IMR-90 (cell line): ENCODE measurements at regions not wholly inside any gene's neighbourhood (a gene's known extent, or its start where the extent isn't known, plus 50 kb on each side); places are given as distances from the start of the nearest gene placed in this dataset.

Experiments used
- ATAC-seq: fragments of 200-7000 bp; cut with Tn5 transposase; 2 replicates; pipeline ENCODE4 v1.9.1; 2020; ENCODE audit warnings: low read depth, mild to moderate bottlenecking, moderate library complexity
- BruUV-seq: library from RNA; stranded (reverse); fragments of 400-500 nt; replicated peaks from 2 replicates; lab custom pipeline; 2021; lab: Mats Ljungman, UMichigan
- CTCF ChIA-PET: fragments of 300-600 bp; formaldehyde crosslinking; extraction: SDS; loops from one replicate; lab custom pipeline; 2021; ENCODE audit warnings: antibody characterized with exemption; lab: Yijun Ruan, JAX
- POLR2A ChIA-PET: fragments of 300-600 bp; sonication (Branson Sonifier 250); formaldehyde crosslinking; loops from one replicate; lab custom pipeline; 2022; ENCODE audit warnings: antibody characterized with exemption; ENCODE audit not compliant: unreplicated experiment; lab: Charles Lee
- DNase-seq: peaks from one replicate; pipeline ENCODE4 v3.0.0; 2013
- H2AFZ ChIP-seq: replicated peaks from 2 replicates; pipeline ENCODE3; 2013; ENCODE audit warnings: low read length, mild to moderate bottlenecking; ENCODE audit not compliant: poor library complexity
- H2AK5ac ChIP-seq: 2 replicates; pipeline ENCODE4 v1.6.1; 2013; ENCODE audit warnings: low read depth, low read length, inconsistent platforms
- H2AK9ac ChIP-seq: replicated peaks from 2 replicates; pipeline ENCODE3; 2013; ENCODE audit warnings: mild to moderate bottlenecking, low read depth, low read length, moderate library complexity; ENCODE audit not compliant: poor library complexity
- H2BK120ac ChIP-seq: 2 replicates; pipeline ENCODE4 v1.6.1; 2013; ENCODE audit warnings: low read depth, low read length, inconsistent platforms
- H2BK15ac ChIP-seq: 3 replicates; pipeline ENCODE4 v1.6.1; 2013; ENCODE audit warnings: low read depth, low read length, inconsistent platforms
- H2BK20ac ChIP-seq: 2 replicates; pipeline ENCODE4 v1.6.1; 2013; ENCODE audit warnings: low read depth, mild to moderate bottlenecking, inconsistent platforms, low read length, moderate library complexity
- H2BK5ac ChIP-seq: 2 replicates; pipeline ENCODE4 v1.6.1; 2013; ENCODE audit warnings: mild to moderate bottlenecking, low read depth, low read length, inconsistent platforms; ENCODE audit not compliant: poor library complexity, severe bottlenecking
- H3K14ac ChIP-seq: replicated peaks from 2 replicates; pipeline ENCODE4 v1.6.1; 2013; ENCODE audit warnings: low read depth, low read length, inconsistent platforms
- H3K18ac ChIP-seq: 2 replicates; pipeline ENCODE4 v1.6.1; 2013; ENCODE audit warnings: low read depth, low read length, control low read depth
- H3K23ac ChIP-seq: 2 replicates; pipeline ENCODE4 v1.6.1; 2013; ENCODE audit warnings: low read depth, low read length, inconsistent platforms
- H3K27ac ChIP-seq: 2 replicates; pipeline ENCODE4 v1.5.1; 2013; ENCODE audit warnings: mild to moderate bottlenecking, control low read depth, low read length; ENCODE audit not compliant: insufficient read depth
- H3K27me3 ChIP-seq: 2 replicates; pipeline ENCODE4 v1.6.1; 2013; ENCODE audit warnings: low read length; ENCODE audit not compliant: control insufficient read depth, insufficient read depth
- H3K36me3 ChIP-seq: 2 replicates; pipeline ENCODE4 v1.6.1; 2013; ENCODE audit warnings: low read length, mixed read lengths; ENCODE audit not compliant: control insufficient read depth, insufficient read depth
- H3K4ac ChIP-seq: 2 replicates; pipeline ENCODE4 v1.6.1; 2013; ENCODE audit warnings: low read depth, low read length, inconsistent platforms
- H3K4me1 ChIP-seq: 2 replicates; pipeline ENCODE4 v1.6.1; 2013; ENCODE audit warnings: low read length, mixed read lengths; ENCODE audit not compliant: control insufficient read depth, insufficient read depth
- H3K4me2 ChIP-seq: 2 replicates; pipeline ENCODE4 v1.6.1; 2013; ENCODE audit warnings: low read depth, mild to moderate bottlenecking, control low read depth, low read length, moderate library complexity
- H3K4me3 ChIP-seq: 2 replicates; pipeline ENCODE4 v1.5.1; 2013; ENCODE audit warnings: low read depth, mild to moderate bottlenecking, control low read depth, low read length, moderate library complexity; ENCODE audit not compliant: insufficient read depth
- H3K56ac ChIP-seq: 2 replicates; pipeline ENCODE4 v1.6.1; 2013; ENCODE audit warnings: low read length, inconsistent platforms; ENCODE audit not compliant: insufficient read depth; ENCODE audit errors: extremely low read depth
- H3K79me1 ChIP-seq, 2 experiments: 2 replicates each; pipeline ENCODE4 v1.6.1; 2013; ENCODE audit warnings: low read length in 2 of 2, inconsistent platforms in 1 of 2, low read depth in 1 of 2
- H3K9ac ChIP-seq: 2 replicates; pipeline ENCODE4 v1.6.1; 2013; ENCODE audit warnings: low read depth, low read length, control low read depth
- H3K9me1 ChIP-seq: 2 replicates; pipeline ENCODE4 v1.6.1; 2013; ENCODE audit warnings: low read length, inconsistent platforms; ENCODE audit not compliant: insufficient read depth
- H3K9me3 ChIP-seq: 2 replicates; pipeline ENCODE4 v1.6.1; 2013; ENCODE audit warnings: low read length; ENCODE audit not compliant: control insufficient read depth, insufficient read depth
- H4K20me1 ChIP-seq: 2 replicates; pipeline ENCODE4 v1.6.1; 2013; ENCODE audit warnings: low read length, inconsistent platforms; ENCODE audit not compliant: insufficient read depth
- H4K5ac ChIP-seq: 2 replicates; pipeline ENCODE4 v1.6.1; 2013; ENCODE audit warnings: mild to moderate bottlenecking, low read depth, low read length, control low read depth
- H4K8ac ChIP-seq, 2 experiments: 2 replicates each; pipeline ENCODE4 v1.6.1; 2013; ENCODE audit warnings: low read depth in 2 of 2, low read length in 2 of 2, control low read depth in 1 of 2, inconsistent platforms in 1 of 2
- H4K91ac ChIP-seq: 2 replicates; pipeline ENCODE4 v1.6.1; 2013; ENCODE audit warnings: low read depth, low read length, inconsistent platforms; ENCODE audit not compliant: insufficient read depth
- BHLHE40 ChIP-seq: fragments of 150-350 bp; IDR thresholded peaks from 2 replicates; pipeline ENCODE4 v1.6.1; 2016; ENCODE audit warnings: mild to moderate bottlenecking, low read depth, low read length
- CHD1 ChIP-seq: IDR thresholded peaks from 2 replicates; pipeline ENCODE4 v1.6.1; 2012; ENCODE audit warnings: low read depth, low read length, improper control_type of control experiment
- FOS ChIP-seq: fragments of 150-350 bp; IDR thresholded peaks from 2 replicates; pipeline ENCODE4 v1.6.1; 2016; ENCODE audit warnings: low read depth, low read length
- MAFK ChIP-seq: IDR thresholded peaks from 2 replicates; pipeline ENCODE4 v1.6.1; 2012; ENCODE audit warnings: low read depth, low read length, improper control_type of control experiment
- MAZ ChIP-seq: IDR thresholded peaks from 2 replicates; pipeline ENCODE4 v1.6.1; 2012; ENCODE audit warnings: low read depth, mild to moderate bottlenecking, low read length, improper control_type of control experiment, moderate library complexity, borderline replicate concordance
- MXI1 ChIP-seq: IDR thresholded peaks from 2 replicates; pipeline ENCODE4 v1.6.1; 2012; ENCODE audit warnings: low read depth, mild to moderate bottlenecking, low read length, moderate library complexity, borderline replicate concordance
- NFE2L2 ChIP-seq: fragments of 150-350 bp; IDR thresholded peaks from 2 replicates; pipeline ENCODE4 v1.6.1; 2016; ENCODE audit warnings: low read depth, mild to moderate bottlenecking, low read length
- POLR2A ChIP-seq: IDR thresholded peaks from 2 replicates; pipeline ENCODE4 v1.6.1; 2012; ENCODE audit warnings: mild to moderate bottlenecking, low read depth, low read length
- RAD21 ChIP-seq: IDR thresholded peaks from 2 replicates; pipeline ENCODE4 v1.6.1; 2012; ENCODE audit warnings: low read length, improper control_type of control experiment
- RCOR1 ChIP-seq: IDR thresholded peaks from 2 replicates; pipeline ENCODE4 v1.6.1; 2012; ENCODE audit warnings: mild to moderate bottlenecking, low read length, improper control_type of control experiment; ENCODE audit not compliant: insufficient replicate concordance
- RFX5 ChIP-seq: IDR thresholded peaks from 2 replicates; pipeline ENCODE4 v1.8.0; 2012; ENCODE audit warnings: low read depth, mild to moderate bottlenecking, low read length, moderate library complexity
- SMC3 ChIP-seq: fragments of 150-350 bp; IDR thresholded peaks from 2 replicates; pipeline ENCODE4 v1.6.1; 2016; ENCODE audit warnings: low read depth, mild to moderate bottlenecking, antibody characterized with exemption, low read length, moderate library complexity
- USF2 ChIP-seq: fragments of 150-350 bp; IDR thresholded peaks from 2 replicates; pipeline ENCODE4 v1.6.1; 2017; ENCODE audit warnings: mild to moderate bottlenecking, antibody characterized with exemption, low read length, low read depth
- WGBS, 2 experiments: methylation state at CpG; one replicate each; pipeline versions ENCODE4 v1.1.5 to v1.1.7; 2013; ENCODE audit warnings: missing lambda C conversion rate in 2 of 2; ENCODE audit not compliant: insufficient read length in 1 of 2; ENCODE audit errors: extremely low coverage in 2 of 2; 5-methylcytosine and 5-hydroxymethylcytosine counted together
- dilution Hi-C: fragments of 300-500 bp; cut with HindIII; formaldehyde crosslinking; loops from one replicate; pipeline ENCODE4 v1.14.3; 2018; ENCODE audit warnings: low sequenced_read_pairs; ENCODE audit not compliant: unreplicated experiment
- in situ Hi-C: fragments of 300-500 bp; cut with MboI; formaldehyde crosslinking; loops from 3 replicates; pipeline ENCODE4 v1.14.3; 2019; ENCODE audit warnings: low sequenced_read_pairs, inconsistent platforms, mixed read lengths
- intact Hi-C: fragments of 100-400 bp; cut with micrococcal nuclease; formaldehyde crosslinking; loops from 2 replicates; pipeline ENCODE4 v1.10.0; 2022
- TF ChIP-seq, protein P1 (sequence below): conservative IDR thresholded peaks from 2 replicates; pipeline ENCODE4 v1.5.1; 2012; ENCODE audit warnings: mild to moderate bottlenecking, low read depth, low read length, improper control_type of control experiment
- TF ChIP-seq, protein P2 (sequence below): fragments of 150-350 bp; IDR thresholded peaks from 2 replicates; pipeline ENCODE4 v1.6.1; 2016; ENCODE audit warnings: low read depth, mild to moderate bottlenecking, low read length, moderate library complexity, borderline replicate concordance

GRCh38 chr11:14577835-14578529 is 57.8 kb upstream of the PSMA1 start:
- Histone ChIP-seq H4K91ac (no peak overlapping the region), H3K36me3 (no peaks in the 10 kb centered on the region), H3K9me3 (no peaks in the 10 kb centered on the region), H2AK5ac (no peak overlapping the region), H2BK20ac (no peak overlapping the region), H3K27ac (no peak overlapping the region), H4K5ac (no peak overlapping the region), H4K20me1 (no peaks in the 10 kb centered on the region), H3K4ac (no peak overlapping the region), H3K9ac (no peak overlapping the region), H3K4me1 (peaks cover 2% of the 10 kb centered on the region; the same call in 1 of the 2 replicates), H2AFZ (no peak overlapping the region), H3K56ac (no peak overlapping the region), H2BK120ac (no peak overlapping the region), H2BK5ac (no peak overlapping the region), H3K4me2 (no peak overlapping the region), H3K18ac (no peak overlapping the region), H2AK9ac (no peak overlapping the region), H3K27me3 (no peaks in the 10 kb centered on the region), H2BK15ac (no peak overlapping the region), H3K23ac (no peak overlapping the region), H3K79me1 (no peaks in the 10 kb centered on the region), H3K9me1 (no peaks in the 10 kb centered on the region), H3K14ac (no peak overlapping the region), H4K8ac (no peak overlapping the region), H3K4me3 (no peak overlapping the region)
- no peak for DNase-seq
- intact Hi-C loops: no loop called here
- no CpG with 5 or more reads among the region's 4 CpGs for WGBS, 2 experiments
- no TSS peak for BruUV-seq
- dilution Hi-C loops: no loop called here
- in situ Hi-C loops: no loop called here
- ChIA-PET CTCF (no interaction called here), POLR2A (no interaction called here)
- ATAC-seq: no peak
- no peak for TF ChIP-seq SMC3
- TF ChIP-seq RFX5: no peak
- no peak for TF ChIP-seq CHD1
- TF ChIP-seq MAFK: no peak
- TF ChIP-seq BHLHE40: no peak
- no peak for TF ChIP-seq POLR2A
- no peak for TF ChIP-seq USF2
- no peak for TF ChIP-seq NFE2L2
- TF ChIP-seq MXI1: no peak
- no peak for TF ChIP-seq RAD21
- TF ChIP-seq, protein P1, sequence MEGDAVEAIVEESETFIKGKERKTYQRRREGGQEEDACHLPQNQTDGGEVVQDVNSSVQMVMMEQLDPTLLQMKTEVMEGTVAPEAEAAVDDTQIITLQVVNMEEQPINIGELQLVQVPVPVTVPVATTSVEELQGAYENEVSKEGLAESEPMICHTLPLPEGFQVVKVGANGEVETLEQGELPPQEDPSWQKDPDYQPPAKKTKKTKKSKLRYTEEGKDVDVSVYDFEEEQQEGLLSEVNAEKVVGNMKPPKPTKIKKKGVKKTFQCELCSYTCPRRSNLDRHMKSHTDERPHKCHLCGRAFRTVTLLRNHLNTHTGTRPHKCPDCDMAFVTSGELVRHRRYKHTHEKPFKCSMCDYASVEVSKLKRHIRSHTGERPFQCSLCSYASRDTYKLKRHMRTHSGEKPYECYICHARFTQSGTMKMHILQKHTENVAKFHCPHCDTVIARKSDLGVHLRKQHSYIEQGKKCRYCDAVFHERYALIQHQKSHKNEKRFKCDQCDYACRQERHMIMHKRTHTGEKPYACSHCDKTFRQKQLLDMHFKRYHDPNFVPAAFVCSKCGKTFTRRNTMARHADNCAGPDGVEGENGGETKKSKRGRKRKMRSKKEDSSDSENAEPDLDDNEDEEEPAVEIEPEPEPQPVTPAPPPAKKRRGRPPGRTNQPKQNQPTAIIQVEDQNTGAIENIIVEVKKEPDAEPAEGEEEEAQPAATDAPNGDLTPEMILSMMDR: no peak
- TF ChIP-seq MAZ: no peak
- no peak for TF ChIP-seq RCOR1
- no peak for TF ChIP-seq FOS
- TF ChIP-seq, protein P2, sequence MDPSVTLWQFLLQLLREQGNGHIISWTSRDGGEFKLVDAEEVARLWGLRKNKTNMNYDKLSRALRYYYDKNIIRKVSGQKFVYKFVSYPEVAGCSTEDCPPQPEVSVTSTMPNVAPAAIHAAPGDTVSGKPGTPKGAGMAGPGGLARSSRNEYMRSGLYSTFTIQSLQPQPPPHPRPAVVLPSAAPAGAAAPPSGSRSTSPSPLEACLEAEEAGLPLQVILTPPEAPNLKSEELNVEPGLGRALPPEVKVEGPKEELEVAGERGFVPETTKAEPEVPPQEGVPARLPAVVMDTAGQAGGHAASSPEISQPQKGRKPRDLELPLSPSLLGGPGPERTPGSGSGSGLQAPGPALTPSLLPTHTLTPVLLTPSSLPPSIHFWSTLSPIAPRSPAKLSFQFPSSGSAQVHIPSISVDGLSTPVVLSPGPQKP: no peak
